HG02623 (cell line): ENCODE measurements at regions not wholly inside any gene's neighbourhood (a gene's known extent, or its start where the extent isn't known, plus 50 kb on each side); places are given as distances from the start of the nearest gene placed in this dataset.
"Not testable (repeated sequence)": the region's sequence is repeated elsewhere in the genome, so short reads cannot be mapped to it uniquely, and the experiment has no call there.

Source experiments
- ATAC-seq: cut with Tn5 transposase; IDR thresholded peaks from one replicate; pipeline ENCODE4 v1.9.1; 2021; ENCODE audit warnings: moderate library complexity; ENCODE audit not compliant: unreplicated experiment

DNA sequence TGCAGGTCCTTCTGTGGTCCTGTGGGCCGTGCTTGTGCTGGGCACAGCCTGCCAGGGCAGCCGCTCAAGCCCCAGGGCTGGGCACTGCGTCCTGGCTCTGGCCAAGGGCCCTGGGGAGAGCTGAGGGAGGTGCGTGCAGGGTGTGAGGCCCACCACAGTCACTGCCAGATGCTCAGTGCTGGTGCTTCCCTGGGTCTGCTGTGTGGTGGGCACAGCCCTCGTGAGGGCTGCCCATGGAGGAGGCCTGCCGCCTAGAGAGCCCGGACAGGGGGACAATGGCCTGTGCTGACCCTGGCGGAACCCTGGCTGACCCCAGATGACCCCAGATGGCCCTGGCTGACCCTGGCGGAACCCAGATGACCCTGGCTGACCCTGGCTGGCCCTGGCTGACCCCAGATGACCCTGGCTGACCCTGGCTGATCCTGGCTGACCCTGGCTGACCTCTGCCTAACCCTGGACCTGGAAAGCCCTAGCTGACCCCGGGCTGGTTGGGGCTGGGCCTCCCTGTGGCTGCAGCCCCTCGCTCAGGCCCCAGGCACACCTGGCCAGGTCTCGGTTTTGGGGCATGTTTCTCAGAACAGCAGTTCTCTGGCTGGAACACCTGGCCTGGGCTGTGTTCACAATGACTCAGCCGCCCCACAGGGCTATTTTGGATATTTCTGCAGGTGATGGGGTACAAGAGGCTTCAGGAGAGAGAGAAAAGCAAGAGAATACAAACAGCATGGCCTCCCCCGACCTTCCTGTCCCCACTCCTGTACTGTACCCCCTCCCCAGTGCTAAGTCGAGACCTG lies 55.4 kb downstream of the TMEM121 start:
- ATAC-seq = peak; percentile 27

- no peak for ATAC-seq
Observed at GRCh38 chr14:105582639-105583038, 56.3 kb downstream of the TMEM121 start.

DNA sequence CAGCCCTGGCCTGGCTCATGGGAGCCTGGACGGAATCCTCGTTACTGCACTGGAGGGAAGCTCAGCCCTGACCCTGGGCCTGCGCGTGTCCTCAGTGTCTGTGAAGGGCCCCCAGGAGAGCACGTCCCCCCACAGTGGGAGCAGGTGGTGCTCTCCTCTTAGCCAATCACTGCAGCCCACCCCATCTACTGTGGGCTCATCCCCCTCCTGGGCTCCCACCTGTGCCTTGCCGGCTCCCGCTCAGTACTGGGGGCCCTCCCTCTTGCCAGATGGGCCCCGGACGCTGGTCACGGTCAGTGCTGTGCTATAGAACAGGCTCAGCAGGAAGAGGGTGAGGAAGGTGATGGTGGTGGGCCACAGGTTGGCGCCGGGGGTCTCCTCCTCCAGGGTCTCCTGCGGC lies 57.5 kb downstream of the TMEM121 start:
- not testable (repeated sequence) for ATAC-seq

DNA sequence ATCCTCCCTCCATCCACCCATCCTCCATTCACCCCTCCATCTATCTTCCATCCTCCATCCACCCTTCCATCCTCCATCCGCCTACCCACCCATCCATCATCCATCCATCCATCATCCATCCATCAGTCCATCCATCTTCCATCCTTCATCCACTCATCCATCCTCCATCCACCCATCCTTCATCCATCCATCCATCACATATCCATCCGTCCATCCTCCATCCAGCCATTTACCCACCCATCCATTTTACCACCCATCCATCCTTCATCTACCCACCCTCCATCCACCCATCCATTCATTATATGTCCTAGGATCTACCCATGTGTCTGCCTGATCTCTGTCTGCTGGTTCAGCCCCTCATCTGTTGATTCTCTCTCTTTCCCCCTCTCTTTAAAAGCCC lies 58.9 kb downstream of the TMEM121 start:
- not testable (repeated sequence) for ATAC-seq

- ATAC-seq = not testable (repeated sequence)
Observed at GRCh38 chr14:105585722-105586121, 59.3 kb downstream of the TMEM121 start.

DNA sequence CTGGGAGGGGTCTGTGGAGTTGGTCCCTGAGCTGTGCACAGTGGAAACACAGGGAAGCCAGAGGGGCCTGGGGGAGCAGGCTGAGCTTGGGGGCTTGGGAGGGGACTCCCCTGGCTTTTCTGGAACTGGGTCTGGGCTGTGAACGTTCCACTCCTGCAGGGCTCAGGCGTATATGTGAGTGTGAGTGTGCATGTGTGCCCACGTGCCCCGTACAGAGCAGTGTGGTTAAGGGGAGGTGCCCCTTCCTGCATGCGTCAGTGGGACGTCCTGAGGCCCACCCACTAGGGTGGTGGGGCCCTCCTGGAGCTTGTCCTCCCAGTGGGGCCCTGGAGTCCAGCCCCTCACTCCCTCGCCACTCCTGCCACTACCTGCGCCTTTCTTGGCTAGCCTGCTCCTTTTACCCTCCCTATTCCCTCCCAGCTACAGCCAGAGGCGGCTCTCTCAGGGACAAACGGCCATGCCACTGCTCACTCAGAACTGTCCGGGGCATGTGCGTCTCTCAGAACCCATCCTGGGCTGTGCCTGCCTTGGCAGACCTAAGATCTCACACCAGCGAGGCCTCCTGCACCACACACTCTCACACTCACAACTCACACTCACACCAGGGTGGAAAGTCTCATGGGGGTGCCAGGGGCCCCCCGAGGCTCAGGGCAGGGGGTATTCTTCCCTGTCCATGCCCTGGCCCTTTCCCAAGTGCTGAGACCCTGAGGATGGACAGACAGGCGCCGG lies 59.9 kb downstream of the TMEM121 start:
- ATAC-seq = not testable (repeated sequence)

GRCh38 chr14:105587034-105587433 lies 60.7 kb downstream of the TMEM121 start:
- ATAC-seq = not testable (repeated sequence)

DNA sequence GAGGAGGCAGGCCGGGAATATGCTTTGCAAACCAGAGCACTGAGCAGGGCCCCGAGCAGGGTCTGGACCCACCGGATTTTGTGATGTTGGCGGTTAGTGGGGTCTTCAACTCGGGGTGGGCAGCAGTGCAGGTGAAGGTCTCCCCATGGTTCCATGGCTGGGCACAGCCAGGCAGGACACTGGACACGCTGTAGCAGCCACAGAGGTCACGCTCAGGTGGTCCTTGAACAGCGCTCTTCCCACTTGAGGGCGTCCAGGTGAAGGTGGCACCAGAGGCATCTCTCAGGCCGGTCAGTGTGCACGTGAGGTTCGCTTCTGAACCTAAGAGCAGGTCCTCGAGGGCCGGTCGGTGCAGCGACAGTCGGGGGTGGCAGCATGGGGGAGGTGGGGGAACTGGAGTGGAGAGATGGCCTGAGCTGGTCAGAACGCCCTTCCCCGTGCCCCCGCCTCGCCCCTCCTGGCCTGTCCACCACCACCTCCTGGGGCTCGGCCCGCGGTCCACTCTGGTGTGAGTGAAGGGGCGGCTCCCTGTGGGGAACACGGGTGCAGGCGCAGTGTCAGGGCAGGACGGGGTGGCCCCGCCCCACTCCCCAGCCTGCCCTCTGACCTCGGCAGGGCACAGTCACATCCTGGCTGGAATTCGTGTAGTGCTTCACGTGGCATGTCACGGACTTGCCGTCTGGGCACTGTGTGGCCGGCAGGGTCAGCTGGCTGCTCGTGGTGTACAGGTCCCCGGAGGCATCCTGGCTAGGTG lies 61.3 kb downstream of the TMEM121 start:
- ATAC-seq = not testable (repeated sequence)

DNA sequence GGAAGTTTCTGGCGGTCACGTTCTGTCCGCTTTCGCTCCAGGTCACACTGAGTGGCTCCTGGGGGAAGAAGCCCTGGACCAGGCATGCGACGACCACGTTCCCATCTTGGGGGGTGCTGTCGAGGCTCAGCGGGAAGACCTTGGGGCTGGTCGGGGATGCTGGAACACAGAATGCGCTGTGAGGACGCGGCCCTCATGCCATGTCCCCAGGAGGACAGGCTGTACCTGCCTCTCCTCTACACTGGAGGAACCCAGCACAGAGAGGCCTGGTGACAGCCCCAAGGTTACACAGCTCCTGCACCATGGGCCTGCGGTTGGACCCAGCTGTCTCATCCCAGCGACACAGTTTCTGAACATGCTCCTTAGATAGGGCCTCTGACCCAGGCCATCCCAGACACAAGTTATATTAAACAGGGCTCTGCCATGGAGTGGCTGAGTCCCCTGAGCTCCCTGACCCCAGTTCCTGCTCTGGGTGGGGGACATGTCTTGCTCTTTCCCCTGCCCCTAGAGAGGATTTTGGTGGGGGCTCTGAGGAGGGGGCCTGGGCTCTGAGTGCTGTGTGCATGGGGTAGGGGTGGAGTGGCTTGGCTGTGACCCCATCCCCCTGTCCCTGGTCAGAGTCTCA lies 62.0 kb downstream of the TMEM121 start:
- no peak for ATAC-seq

DNA sequence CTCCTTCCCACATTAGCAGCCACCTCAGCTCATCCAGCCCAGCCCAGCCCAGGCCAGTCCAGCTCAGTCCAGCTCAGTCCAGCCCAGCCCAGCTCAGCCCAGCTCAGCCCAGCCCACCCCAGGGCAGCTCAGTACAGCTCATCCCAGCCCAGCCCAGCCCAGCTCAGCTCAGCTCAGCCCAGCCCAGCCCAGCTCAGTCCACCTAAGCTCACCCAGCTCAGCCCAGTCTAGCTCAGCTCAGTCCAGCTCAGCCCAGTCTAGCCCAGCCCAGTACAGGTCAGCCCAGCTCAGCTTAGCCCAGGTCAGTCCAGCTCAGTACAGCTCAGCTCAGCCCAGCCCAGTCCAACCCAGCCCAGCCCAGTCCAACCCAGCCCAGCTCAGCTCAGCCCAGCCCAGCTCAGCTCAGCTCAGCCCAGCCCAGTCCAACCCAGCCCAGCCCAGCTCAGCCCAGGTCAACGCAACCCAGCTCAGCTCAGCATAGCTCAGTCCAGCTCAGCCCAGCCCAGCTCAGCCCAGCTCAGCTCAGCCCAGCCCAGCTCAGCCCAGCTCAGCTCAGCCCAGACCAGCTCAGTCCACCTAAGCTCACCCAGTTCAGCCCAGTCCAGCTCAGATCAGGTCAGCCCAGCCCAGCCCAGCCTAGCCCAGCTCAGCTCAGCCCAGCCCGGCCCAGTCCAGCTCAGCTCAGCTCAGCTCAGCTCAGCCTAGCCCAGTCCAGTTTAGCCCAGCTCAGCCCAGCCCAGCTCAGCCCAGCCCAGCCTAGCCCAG lies 63.0 kb downstream of the TMEM121 start:
- no peak for ATAC-seq

GRCh38 chr14:105589926-105590185 lies 63.5 kb downstream of the TMEM121 start:
- not testable (repeated sequence) for ATAC-seq

DNA sequence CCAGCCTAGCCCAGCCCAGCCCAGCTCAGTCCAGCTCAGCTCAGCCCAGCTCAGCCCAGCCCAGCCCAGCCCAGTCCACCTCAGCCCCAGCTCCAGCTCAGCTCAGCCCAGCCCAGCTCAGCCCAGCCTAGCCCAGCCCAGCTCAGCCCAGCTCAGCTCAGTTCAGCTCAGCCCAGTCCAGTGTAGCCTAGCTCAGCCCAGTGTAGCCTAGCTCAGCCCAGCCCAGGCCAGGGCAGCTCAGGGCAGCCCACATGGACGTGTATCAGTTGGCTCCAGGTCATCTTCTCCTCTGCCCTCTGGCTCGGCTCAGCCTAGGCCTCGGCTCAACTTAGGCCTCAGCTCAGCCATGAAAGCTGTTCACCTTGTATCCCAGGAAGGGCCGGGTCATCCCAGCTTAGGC lies 64.7 kb downstream of the TMEM121 start:
- ATAC-seq = no peak

GRCh38 chr14:105591792-105592341 lies 65.5 kb downstream of the TMEM121 start:
- not testable (repeated sequence) for ATAC-seq

DNA sequence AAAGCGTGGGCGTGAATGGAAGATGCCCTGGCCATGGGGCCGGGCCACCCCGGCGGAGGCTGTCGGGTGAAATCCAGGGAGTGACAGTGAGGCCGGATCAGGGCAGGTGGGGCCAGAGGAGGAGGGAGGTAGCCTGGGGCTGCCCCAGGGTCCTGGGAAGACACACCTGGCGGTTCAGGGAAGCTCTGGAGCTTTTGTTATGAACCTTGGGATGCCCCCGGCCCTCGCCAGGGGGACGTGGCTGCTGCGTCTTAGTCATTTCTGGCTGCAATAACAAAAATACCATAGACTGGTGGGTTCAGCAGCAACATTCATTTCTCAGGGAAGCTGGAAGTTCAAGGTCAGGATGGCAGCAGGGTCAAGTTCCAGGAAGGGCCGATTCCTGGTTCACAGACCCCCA lies 66.3 kb downstream of the TMEM121 start:
- ATAC-seq = not testable (repeated sequence)

GRCh38 chr14:105595346-105595745 lies 69.0 kb downstream of the TMEM121 start:
- not testable (repeated sequence) for ATAC-seq

DNA sequence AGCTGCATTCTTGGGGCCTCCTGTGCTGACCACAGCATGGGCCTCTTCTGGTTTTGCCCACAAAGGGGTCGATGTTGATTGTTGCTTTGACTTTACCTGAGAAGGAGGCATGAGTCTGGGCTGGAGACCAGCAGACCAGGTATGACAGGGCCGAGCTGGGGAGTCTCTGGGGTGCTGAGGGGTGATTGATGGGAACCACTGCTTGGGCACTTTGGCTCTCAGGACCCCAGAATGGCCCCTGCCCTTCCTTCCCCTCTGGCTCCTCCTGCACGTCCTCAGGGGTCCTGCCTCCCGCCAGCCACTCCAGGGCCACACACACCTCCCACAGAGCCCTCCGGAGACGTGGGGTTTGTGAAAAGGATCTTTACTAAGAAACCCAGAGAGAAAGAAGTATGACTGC lies 70.0 kb downstream of the TMEM121 start:
- not testable (repeated sequence) for ATAC-seq

DNA sequence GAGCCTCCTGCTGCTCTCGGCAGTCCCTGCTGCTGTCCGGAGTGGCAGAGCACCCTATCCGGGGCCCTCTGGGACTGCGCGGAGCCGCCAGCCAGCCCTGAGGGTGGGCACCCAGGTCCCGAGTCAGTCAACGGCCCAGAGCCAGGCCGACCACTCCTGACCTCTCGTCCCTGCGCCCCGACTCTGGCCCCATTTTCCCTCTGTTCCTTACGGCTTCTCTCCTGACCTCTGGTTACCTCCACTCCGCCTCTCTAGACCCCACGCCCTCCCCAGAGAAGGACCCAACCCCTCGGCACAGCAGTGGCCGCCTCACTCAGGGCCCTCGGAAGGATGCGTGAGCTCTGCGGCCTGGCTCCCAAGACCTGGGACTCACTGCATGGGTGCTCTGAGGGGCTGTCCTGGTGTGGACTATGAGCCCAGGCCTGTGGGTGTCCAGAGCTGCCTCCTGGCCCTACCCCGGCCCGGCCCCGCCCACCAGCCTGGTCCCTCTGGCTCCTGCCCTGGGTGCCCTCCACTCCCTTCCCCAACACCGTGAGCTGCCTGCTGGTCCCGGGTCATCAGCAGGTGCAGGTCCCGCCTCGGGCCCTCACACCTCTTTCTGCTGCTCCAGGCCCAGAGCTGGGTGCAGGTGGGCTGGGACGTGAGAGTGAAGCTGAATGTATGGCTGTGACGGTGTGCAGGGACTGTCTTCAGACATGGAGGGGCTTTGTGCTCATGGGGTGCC lies 71.8 kb downstream of the TMEM121 start:
- ATAC-seq = not testable (repeated sequence)

DNA sequence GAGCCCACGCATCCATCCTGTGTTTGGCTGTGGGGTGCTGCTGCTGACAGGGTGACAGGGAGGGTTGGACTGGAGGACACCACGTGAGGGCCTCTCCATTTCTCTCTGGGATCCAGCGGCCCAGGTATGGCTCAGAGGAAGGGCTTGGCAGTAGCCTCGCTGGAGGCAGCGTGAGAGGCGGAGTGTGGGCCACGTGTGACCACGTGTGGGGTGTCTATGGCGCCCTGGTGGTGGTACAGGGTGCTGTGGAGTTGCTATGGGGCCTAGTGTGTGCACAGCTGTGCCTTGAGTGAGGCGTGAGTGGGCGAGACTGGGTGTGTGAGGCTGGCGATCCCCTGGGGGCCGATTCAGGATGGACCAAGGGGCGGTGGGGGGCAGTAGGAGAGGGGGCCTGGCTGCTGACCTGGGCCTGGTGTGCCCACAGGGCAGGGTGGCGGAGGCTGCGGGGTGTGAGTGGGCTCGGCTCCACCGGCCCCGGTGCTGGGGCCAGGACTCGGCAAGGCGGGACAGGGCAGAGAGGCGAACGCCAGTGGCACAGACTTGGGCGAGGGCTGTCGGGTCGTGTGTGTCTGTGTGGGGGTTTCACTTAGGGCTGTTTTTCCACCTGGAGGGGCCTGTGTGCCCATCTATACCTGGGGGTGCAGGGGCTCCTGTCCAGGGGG lies 72.7 kb downstream of the TMEM121 start:
- ATAC-seq = not testable (repeated sequence)
